Kidney (tissue), 13 donors: ENCODE measurements at regions not wholly inside any gene's neighbourhood (a gene's known extent, or its start where the extent isn't known, plus 50 kb on each side); places are given as distances from the start of the nearest gene placed in this dataset.

Source experiments
- DNase-seq, 5 donors: peaks; one replicate each; pipeline ENCODE4 v3.0.0-alpha.2; 2013 to 2020
- FAIRE-seq: peaks from 2 replicates; lab custom pipeline; 2012; peaks lifted over from hg19 to GRCh38; lab: Jason Lieb, UNC
- H3K27ac ChIP-seq, 2 donors: one replicate each; pipeline ENCODE4 v1.7.0; 2013; ENCODE audit warnings: low read depth in 2 of 2, low read length in 2 of 2, inconsistent platforms in 1 of 2
- H3K27me3 ChIP-seq: one replicate; pipeline ENCODE4 v1.7.1; 2013; ENCODE audit warnings: low read length, inconsistent platforms; ENCODE audit not compliant: control insufficient read depth, insufficient read depth
- H3K36me3 ChIP-seq, 3 donors: one replicate each; pipeline versions ENCODE4 v1.7.0 to v1.7.1; 2013; ENCODE audit warnings: low read length in 3 of 3, control low read depth in 1 of 3, inconsistent platforms in 1 of 3; ENCODE audit not compliant: insufficient read depth in 3 of 3, control insufficient read depth in 2 of 3
- H3K4me1 ChIP-seq, 3 donors: one replicate each; pipeline versions ENCODE4 v1.7.0 to v1.7.1; 2013; ENCODE audit warnings: low read length in 3 of 3, inconsistent platforms in 1 of 3, low read depth in 1 of 3; ENCODE audit not compliant: control insufficient read depth in 2 of 3, insufficient read depth in 2 of 3
- H3K4me3 ChIP-seq, 3 donors: one replicate each; pipeline versions ENCODE4 v1.7.0 to v1.8.1; 2013; ENCODE audit warnings: low read length in 3 of 3, control low read depth in 1 of 3, inconsistent platforms in 1 of 3
- H3K9ac ChIP-seq, 3 donors: one replicate each; pipeline versions ENCODE4 v1.7.0 to v1.7.1; 2013; ENCODE audit warnings: low read length in 3 of 3, control low read depth in 1 of 3, inconsistent platforms in 1 of 3
- H3K9me3 ChIP-seq, 3 donors: one replicate each; pipeline versions ENCODE4 v1.7.0 to v1.7.1; 2013; ENCODE audit warnings: low read length in 3 of 3, control low read depth in 1 of 3, inconsistent platforms in 1 of 3; ENCODE audit not compliant: control insufficient read depth in 2 of 3, insufficient read depth in 1 of 3
- intact Hi-C: fragments of 100-400 bp; cut with DNase I; formaldehyde crosslinking; loops from one replicate; pipeline ENCODE4 v1.11.1; 2022
- TF ChIP-seq, protein P1 (sequence below): IDR thresholded peaks from 3 replicates; pipeline ENCODE4 v1.5.1; 2012; ENCODE audit warnings: mild to moderate bottlenecking, moderate library complexity, borderline replicate concordance; ENCODE audit not compliant: insufficient read depth; ENCODE audit errors: extremely low read depth
- donor health status: control.
- donor health status: control.
- donor health status: control.
- donor health status: control.
- donor health status: control.
- donor health status: DM: yes; HTN: yes; CAD: no.
- donor health status: Normal renal cell carcinoma (clear cell type).

DNA sequence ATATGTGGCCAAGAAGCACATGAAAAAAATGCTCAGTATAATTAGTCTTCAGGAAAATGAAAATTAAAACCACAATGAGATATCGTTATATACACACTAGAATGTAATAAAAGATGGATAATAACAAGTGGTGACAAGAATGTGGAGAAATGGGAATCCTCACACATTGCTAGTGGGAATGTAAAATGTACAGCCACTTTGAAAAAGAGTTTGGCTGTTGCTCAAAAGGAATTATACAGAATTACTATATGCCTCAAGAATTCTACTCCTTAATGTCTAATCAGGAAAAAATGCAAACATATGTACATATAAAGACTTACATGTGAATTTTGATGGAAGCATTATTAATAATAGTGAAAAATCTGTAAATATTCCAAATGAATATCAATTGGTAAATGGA lies 102.2 kb downstream of the SPCS3 start:
- no peak for FAIRE-seq
- no peak for DNase-seq
- intact Hi-C loops = no loop called here
- Histone ChIP-seq H3K36me3 (no peaks in the 10 kb centered on the region), H3K9me3 (no peaks in the 10 kb centered on the region), H3K27me3 (no peaks in the 10 kb centered on the region), H3K9ac (no peak overlapping the region), H3K4me3 (no peak overlapping the region), H3K4me1 (no peaks in the 10 kb centered on the region), H3K27ac (no peak overlapping the region)
- TF ChIP-seq, protein P1, sequence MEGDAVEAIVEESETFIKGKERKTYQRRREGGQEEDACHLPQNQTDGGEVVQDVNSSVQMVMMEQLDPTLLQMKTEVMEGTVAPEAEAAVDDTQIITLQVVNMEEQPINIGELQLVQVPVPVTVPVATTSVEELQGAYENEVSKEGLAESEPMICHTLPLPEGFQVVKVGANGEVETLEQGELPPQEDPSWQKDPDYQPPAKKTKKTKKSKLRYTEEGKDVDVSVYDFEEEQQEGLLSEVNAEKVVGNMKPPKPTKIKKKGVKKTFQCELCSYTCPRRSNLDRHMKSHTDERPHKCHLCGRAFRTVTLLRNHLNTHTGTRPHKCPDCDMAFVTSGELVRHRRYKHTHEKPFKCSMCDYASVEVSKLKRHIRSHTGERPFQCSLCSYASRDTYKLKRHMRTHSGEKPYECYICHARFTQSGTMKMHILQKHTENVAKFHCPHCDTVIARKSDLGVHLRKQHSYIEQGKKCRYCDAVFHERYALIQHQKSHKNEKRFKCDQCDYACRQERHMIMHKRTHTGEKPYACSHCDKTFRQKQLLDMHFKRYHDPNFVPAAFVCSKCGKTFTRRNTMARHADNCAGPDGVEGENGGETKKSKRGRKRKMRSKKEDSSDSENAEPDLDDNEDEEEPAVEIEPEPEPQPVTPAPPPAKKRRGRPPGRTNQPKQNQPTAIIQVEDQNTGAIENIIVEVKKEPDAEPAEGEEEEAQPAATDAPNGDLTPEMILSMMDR = no peak

DNA sequence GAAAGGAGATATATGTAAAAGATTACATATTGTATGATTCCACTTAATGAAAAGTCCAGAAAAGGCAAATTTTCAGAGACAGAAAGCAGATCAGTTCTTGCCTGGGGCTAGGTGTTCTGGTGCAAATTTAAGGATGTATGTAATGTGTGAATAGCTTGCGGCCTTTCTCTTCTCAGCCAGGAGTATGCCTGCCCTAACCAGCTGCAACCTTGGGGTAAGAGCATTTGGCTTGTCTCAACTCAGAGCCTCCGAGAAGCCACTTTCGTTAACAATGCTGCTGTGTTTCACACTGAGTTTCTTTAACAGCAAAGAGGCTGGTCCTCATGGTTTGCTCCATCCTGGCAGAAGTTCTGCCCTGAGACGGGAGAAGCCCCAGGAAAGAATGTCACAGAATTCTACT lies 102.7 kb downstream of the SPCS3 start:
- no peaks in the 10 kb centered on the region for H3K27me3 ChIP-seq
- H3K9ac ChIP-seq = no peak overlapping the region
- no peak overlapping the region for H3K27ac ChIP-seq
- intact Hi-C loops = no loop called here
- H3K4me3 ChIP-seq = no peak overlapping the region
- FAIRE-seq (no peak), DNase-seq (no peak)
- TF ChIP-seq, protein P1 = no peak
- H3K4me1 ChIP-seq = no peaks in the 10 kb centered on the region
- no peaks in the 10 kb centered on the region for H3K36me3 ChIP-seq
- H3K9me3 ChIP-seq = no peaks in the 10 kb centered on the region

DNA sequence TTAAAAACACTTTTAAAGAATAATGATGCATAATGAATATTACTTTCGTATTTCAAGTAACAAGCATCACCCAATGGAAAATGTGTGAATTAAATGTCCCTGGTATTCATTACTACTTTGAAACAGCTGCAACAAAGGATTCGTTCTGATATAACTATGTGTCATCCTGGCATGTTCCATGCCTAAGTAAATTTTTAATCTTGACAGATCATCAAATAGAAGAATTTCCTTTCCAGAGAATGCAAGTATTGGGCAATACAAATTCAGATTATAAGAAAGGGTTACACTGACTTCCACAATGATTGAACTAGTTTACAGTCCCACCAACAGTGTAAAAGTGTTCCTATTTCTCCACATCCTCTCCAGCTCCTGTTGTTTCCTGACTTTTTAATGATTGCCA lies 105.3 kb downstream of the SPCS3 start:
- Histone ChIP-seq H3K9ac (no peak overlapping the region), H3K27me3 (no peaks in the 10 kb centered on the region), H3K36me3 (no peaks in the 10 kb centered on the region), H3K27ac (no peak overlapping the region), H3K4me3 (no peak overlapping the region), H3K9me3 (no peaks in the 10 kb centered on the region), H3K4me1 (no peaks in the 10 kb centered on the region)
- intact Hi-C loops = no loop called here
- no peak for DNase-seq
- TF ChIP-seq, protein P1 = no peak
- no peak for FAIRE-seq
